ENCODE measurements at regions not wholly inside any gene's neighbourhood (a gene's known extent, or its start where the extent isn't known, plus 50 kb on each side); places are given as distances from the start of the nearest gene placed in this dataset.
A peak's percentile ranks its signal among the peaks of the same experiment; 100 is the strongest.

DNA sequence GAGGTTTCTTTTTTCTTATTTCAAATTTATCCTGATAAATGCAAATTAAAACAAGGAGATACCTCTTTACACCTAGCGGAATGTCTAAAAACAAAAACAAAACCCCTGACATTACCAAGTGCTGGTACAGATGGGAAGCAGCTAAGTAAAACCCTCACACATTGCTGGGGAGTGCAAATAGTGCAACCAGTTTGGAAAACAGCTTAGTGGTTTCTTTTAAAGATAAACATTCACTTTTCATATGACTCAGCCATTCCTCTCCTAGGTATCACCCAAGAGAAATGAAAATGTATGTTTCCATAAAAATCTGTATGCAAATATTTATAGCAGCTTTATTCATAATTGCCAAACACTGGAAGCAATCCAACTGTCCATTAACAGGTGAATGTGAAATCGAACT lies 84.1 kb upstream of the HELT start:
- no peak overlapping the region for H3K27ac Mint-ChIP-seq
- TF ChIP-seq, protein P1, sequence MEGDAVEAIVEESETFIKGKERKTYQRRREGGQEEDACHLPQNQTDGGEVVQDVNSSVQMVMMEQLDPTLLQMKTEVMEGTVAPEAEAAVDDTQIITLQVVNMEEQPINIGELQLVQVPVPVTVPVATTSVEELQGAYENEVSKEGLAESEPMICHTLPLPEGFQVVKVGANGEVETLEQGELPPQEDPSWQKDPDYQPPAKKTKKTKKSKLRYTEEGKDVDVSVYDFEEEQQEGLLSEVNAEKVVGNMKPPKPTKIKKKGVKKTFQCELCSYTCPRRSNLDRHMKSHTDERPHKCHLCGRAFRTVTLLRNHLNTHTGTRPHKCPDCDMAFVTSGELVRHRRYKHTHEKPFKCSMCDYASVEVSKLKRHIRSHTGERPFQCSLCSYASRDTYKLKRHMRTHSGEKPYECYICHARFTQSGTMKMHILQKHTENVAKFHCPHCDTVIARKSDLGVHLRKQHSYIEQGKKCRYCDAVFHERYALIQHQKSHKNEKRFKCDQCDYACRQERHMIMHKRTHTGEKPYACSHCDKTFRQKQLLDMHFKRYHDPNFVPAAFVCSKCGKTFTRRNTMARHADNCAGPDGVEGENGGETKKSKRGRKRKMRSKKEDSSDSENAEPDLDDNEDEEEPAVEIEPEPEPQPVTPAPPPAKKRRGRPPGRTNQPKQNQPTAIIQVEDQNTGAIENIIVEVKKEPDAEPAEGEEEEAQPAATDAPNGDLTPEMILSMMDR (IDR thresholded peaks at IDR 0.05; ENCODE audit: unreplicated experiment): no peak
- H3K9me3 Mint-ChIP-seq: peaks cover 8% of the 10 kb centered on the region
- no peak overlapping the region for H3K4me3 Mint-ChIP-seq
- peaks cover 1% of the 10 kb centered on the region for H3K36me3 Mint-ChIP-seq
- DNase-seq (ENCODE audit: low spot score in 2 of 2, unreplicated experiment in 2 of 2): no peak
- peaks cover 10% of the 10 kb centered on the region for H3K4me1 Mint-ChIP-seq
- peaks cover 4% of the 10 kb centered on the region for H3K27me3 Mint-ChIP-seq (ENCODE audit: low read depth)

DNA sequence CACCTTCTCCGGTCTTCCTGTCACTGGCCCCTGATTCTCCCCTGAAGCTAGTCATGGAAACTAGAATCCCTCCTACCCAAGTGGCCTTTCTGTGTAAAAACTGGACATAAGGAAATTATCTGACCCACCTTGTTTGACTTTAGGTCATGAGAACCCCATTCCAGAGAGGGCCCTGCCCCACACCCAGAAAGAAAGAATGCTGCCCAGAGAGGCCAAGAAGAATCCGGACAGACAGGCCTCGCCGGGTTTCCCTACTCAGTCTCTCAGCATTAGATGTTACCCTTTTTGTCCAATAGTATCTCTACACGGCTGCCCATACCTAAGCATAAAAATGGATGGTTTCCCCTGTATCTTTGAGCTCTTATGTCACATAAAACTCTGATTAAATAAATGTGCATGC lies 83.3 kb upstream of the HELT start:
- DNase-seq (ENCODE audit: low spot score in 2 of 2, unreplicated experiment in 2 of 2): no peak
- H3K4me1 Mint-ChIP-seq: peaks cover 10% of the 10 kb centered on the region
- no peak overlapping the region for H3K4me3 Mint-ChIP-seq
- peaks cover 4% of the 10 kb centered on the region for H3K27me3 Mint-ChIP-seq (ENCODE audit: low read depth)
- peaks cover 10% of the 10 kb centered on the region for H3K9me3 Mint-ChIP-seq
- peaks cover 3% of the 10 kb centered on the region for H3K36me3 Mint-ChIP-seq
- H3K27ac Mint-ChIP-seq: no peak overlapping the region
- TF ChIP-seq, protein P1 (IDR thresholded peaks at IDR 0.05; ENCODE audit: unreplicated experiment): no peak

DNA sequence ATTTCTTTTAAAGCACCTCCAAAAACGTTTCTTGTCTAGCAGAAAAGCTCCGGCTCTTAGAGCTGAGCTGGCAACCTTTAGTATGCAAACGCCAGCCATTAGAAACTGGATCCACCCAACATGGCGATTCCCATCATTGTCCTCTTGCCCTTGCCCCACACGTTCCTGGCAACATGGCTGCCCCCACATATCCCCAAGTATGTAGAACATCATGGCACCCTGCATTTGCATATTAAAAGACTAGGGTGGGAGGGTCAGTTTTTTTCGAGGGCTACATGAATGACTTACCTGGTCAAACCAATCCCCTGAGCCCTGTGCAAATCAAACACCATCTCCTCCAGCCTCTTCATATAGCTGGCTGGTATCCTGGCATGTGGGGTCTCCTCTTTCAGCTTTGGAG lies 82.2 kb upstream of the HELT start:
- TF ChIP-seq, protein P1 (IDR thresholded peaks at IDR 0.05; ENCODE audit: unreplicated experiment): no peak
- H3K4me3 Mint-ChIP-seq: no peak overlapping the region

DNA sequence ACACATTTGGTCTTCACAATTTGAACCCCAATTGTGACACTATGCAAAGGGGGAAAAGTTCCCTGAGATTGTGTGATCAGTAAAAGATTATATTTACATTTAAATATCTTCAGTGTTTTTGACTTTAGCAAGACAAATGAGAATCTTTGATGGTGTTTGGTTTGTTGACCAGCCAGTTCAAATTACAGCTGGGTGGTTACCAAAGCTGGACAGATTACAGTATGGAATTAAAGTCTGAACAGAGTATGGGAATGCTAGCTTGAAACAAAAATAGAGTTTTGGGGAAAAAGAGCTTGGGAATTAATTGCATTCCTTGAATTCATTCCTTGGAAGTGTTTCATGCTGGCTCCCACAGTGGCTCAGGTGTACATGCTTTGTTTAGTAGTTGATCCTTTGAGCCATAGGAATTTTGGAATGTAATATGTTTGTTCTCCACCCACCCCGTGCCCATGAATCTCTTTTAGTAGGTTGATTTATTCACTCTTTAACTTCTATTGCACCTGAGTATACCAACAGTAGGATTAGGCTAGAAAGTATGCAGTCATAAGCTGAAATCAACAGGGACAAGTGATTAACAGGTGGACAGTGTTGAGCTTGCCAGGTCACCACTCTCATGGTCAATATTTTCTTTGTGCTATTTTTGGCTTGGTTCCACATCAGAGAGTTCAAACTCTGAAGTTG lies 81.1 kb upstream of the HELT start:
- TF ChIP-seq, protein P1 (IDR thresholded peaks at IDR 0.05; ENCODE audit: unreplicated experiment): no peak
- H3K9me3 Mint-ChIP-seq: peaks cover 17% of the 10 kb centered on the region
- no peak overlapping the region for H3K4me3 Mint-ChIP-seq
- peaks cover 4% of the 10 kb centered on the region for H3K27me3 Mint-ChIP-seq (ENCODE audit: low read depth)
- DNase-seq (ENCODE audit: low spot score in 2 of 2, unreplicated experiment in 2 of 2): no peak
- H3K36me3 Mint-ChIP-seq: peaks cover 4% of the 10 kb centered on the region
- peak overlapping the region; percentile 67 for H3K27ac Mint-ChIP-seq
- H3K4me1 Mint-ChIP-seq: peaks cover 10% of the 10 kb centered on the region

More for the DNA sequence above, 82.2 kb upstream of the HELT start:
- no peak for DNase-seq (ENCODE audit: low spot score in 2 of 2, unreplicated experiment in 2 of 2)
- peaks cover 10% of the 10 kb centered on the region for H3K4me1 Mint-ChIP-seq
- no peak overlapping the region for H3K27ac Mint-ChIP-seq
- H3K36me3 Mint-ChIP-seq: peaks cover 4% of the 10 kb centered on the region
- H3K27me3 Mint-ChIP-seq (ENCODE audit: low read depth): peaks cover 4% of the 10 kb centered on the region
- peaks cover 17% of the 10 kb centered on the region for H3K9me3 Mint-ChIP-seq

DNA sequence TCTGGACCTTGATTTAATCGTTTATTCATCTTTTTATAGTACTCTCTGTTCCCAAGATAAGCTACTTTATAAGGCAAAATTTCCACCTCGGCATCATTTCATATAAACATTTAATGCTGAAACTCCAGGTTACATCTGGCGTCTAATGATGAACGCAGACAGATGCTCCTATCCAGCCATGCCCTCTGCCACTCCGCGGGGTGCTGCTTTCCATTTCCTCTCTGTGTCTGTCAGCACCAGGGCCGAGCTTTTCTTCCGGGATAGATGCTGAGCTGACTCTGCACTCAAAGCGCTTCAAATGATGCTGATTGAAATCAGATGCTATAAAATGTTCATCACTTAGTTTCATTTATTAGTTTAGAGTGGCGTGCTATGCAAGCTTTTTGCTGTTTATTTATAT lies 80.5 kb upstream of the HELT start:
- Mint-ChIP-seq H3K27me3 (ENCODE audit: low read depth) (no peaks in the 10 kb centered on the region), H3K4me1 (peaks cover 10% of the 10 kb centered on the region), H3K9me3 (peaks cover 17% of the 10 kb centered on the region), H3K4me3 (no peak overlapping the region), H3K27ac (no peak overlapping the region), H3K36me3 (peaks cover 4% of the 10 kb centered on the region)
- TF ChIP-seq, protein P1 (IDR thresholded peaks at IDR 0.05; ENCODE audit: unreplicated experiment): no peak
- DNase-seq (ENCODE audit: low spot score in 2 of 2, unreplicated experiment in 2 of 2): no peak

All from mesothelial cell of epicardium (in vitro differentiated cells).